H9 (cell line): ENCODE measurements at regions not wholly inside any gene's neighbourhood (a gene's known extent, or its start where the extent isn't known, plus 50 kb on each side); places are given as distances from the start of the nearest gene placed in this dataset.

Experiments used
- DNase-seq: peaks from one replicate; pipeline ENCODE4 v3.0.0-alpha.2; 2017
- H2AFZ ChIP-seq: one replicate; pipeline ENCODE4 v1.6.1; 2013; ENCODE audit warnings: mild to moderate bottlenecking, low read length, control low read depth, moderate library complexity
- H2AK5ac ChIP-seq: 2 replicates; pipeline ENCODE4 v1.6.1; 2013; ENCODE audit warnings: low read length, control low read depth, mixed read lengths; ENCODE audit not compliant: insufficient read length
- H2BK120ac ChIP-seq: one replicate; pipeline ENCODE4 v1.6.1; 2013; ENCODE audit warnings: low read depth, mild to moderate bottlenecking, low read length, control low read depth, inconsistent platforms; ENCODE audit not compliant: poor library complexity, severe bottlenecking
- H2BK12ac ChIP-seq: 2 replicates; pipeline ENCODE4 v1.6.1; 2013; ENCODE audit warnings: low read length, control low read depth, mixed read lengths, low read depth; ENCODE audit not compliant: insufficient read length
- H2BK15ac ChIP-seq: 2 replicates; pipeline ENCODE4 v1.6.1; 2013; ENCODE audit warnings: low read depth, low read length, control low read depth
- H2BK20ac ChIP-seq: one replicate; pipeline ENCODE4 v1.6.1; 2013; ENCODE audit warnings: low read depth, mild to moderate bottlenecking, low read length, control low read depth, inconsistent platforms; ENCODE audit not compliant: poor library complexity, severe bottlenecking
- H2BK5ac ChIP-seq: 2 replicates; pipeline ENCODE4 v1.6.1; 2013; ENCODE audit warnings: low read length, control low read depth, mixed read lengths; ENCODE audit not compliant: insufficient read length
- H3K14ac ChIP-seq: 2 replicates; pipeline ENCODE4 v1.6.1; 2013; ENCODE audit warnings: low read length, control low read depth; ENCODE audit not compliant: insufficient read depth
- H3K18ac ChIP-seq: 2 replicates; pipeline ENCODE4 v1.6.1; 2013; ENCODE audit warnings: low read depth, mild to moderate bottlenecking, mixed read lengths, low read length, control low read depth; ENCODE audit not compliant: insufficient read length
- H3K23ac ChIP-seq: 2 replicates; pipeline ENCODE4 v1.6.1; 2013; ENCODE audit warnings: low read length, control low read depth, mixed read lengths, low read depth; ENCODE audit not compliant: insufficient read length
- H3K23me2 ChIP-seq: 2 replicates; pipeline ENCODE4 v1.6.1; 2013; ENCODE audit warnings: low read depth, mild to moderate bottlenecking, mixed read lengths, low read length, control low read depth; ENCODE audit not compliant: insufficient read length, poor library complexity, severe bottlenecking
- H3K27ac ChIP-seq: 2 replicates; pipeline ENCODE4 v1.5.1; 2013; ENCODE audit warnings: low read length, control low read depth, mixed read lengths, low read depth; ENCODE audit not compliant: insufficient read length
- H3K27me3 ChIP-seq: 2 replicates; pipeline ENCODE4 v1.6.1; 2013; ENCODE audit warnings: low read length, control low read depth, inconsistent platforms; ENCODE audit not compliant: insufficient read depth
- H3K4ac ChIP-seq: 2 replicates; pipeline ENCODE4 v1.6.1; 2013; ENCODE audit warnings: low read depth, mild to moderate bottlenecking, control low read depth, inconsistent platforms, low read length, moderate library complexity
- H3K4me1 ChIP-seq: 2 replicates; pipeline ENCODE4 v1.6.1; 2013; ENCODE audit warnings: low read length, control low read depth, inconsistent platforms; ENCODE audit not compliant: insufficient read depth
- H3K4me2 ChIP-seq: 2 replicates; pipeline ENCODE4 v1.6.1; 2013; ENCODE audit warnings: low read length, control low read depth, mixed read lengths; ENCODE audit not compliant: insufficient read length, insufficient read depth
- H3K56ac ChIP-seq: 2 replicates; pipeline ENCODE4 v1.6.1; 2013; ENCODE audit warnings: low read depth, mild to moderate bottlenecking, mixed read lengths, low read length, control low read depth; ENCODE audit not compliant: insufficient read length
- H3K79me1 ChIP-seq: 2 replicates; pipeline ENCODE4 v1.6.1; 2013; ENCODE audit warnings: low read depth, mild to moderate bottlenecking, moderate library complexity, low read length, control low read depth, inconsistent platforms; ENCODE audit not compliant: insufficient read depth, poor library complexity, severe bottlenecking
- H3K79me2 ChIP-seq: 2 replicates; pipeline ENCODE4 v1.6.1; 2013; ENCODE audit warnings: low read length, control low read depth, inconsistent platforms; ENCODE audit not compliant: insufficient read depth
- H3K9ac ChIP-seq: 2 replicates; pipeline ENCODE4 v1.6.1; 2013; ENCODE audit warnings: low read length, control low read depth, mixed read lengths; ENCODE audit not compliant: insufficient read length; ENCODE audit errors: extremely low read depth
- H3K9me3 ChIP-seq: one replicate; pipeline ENCODE4 v1.6.1; 2013; ENCODE audit warnings: low read depth, low read length, inconsistent platforms; ENCODE audit not compliant: control insufficient read depth
- H3T11ph ChIP-seq: one replicate; pipeline ENCODE4 v1.6.1; 2013; ENCODE audit warnings: mild to moderate bottlenecking, low read length, control low read depth, inconsistent platforms
- H4K20me1 ChIP-seq: one replicate; pipeline ENCODE4 v1.6.1; 2013; ENCODE audit not compliant: control insufficient read depth, insufficient read length, insufficient read depth
- H4K5ac ChIP-seq: 2 replicates; pipeline ENCODE4 v1.6.1; 2013; ENCODE audit warnings: low read depth, mild to moderate bottlenecking, mixed read lengths, low read length, control low read depth; ENCODE audit not compliant: insufficient read length
- H4K8ac ChIP-seq: replicated peaks from 2 replicates; pipeline ENCODE4 v1.6.1; 2013; ENCODE audit warnings: low read length, control low read depth, mixed read lengths, low read depth; ENCODE audit not compliant: insufficient read length
- H4K91ac ChIP-seq: 2 replicates; pipeline ENCODE4 v1.6.1; 2013; ENCODE audit warnings: low read depth, mild to moderate bottlenecking, moderate library complexity, mixed read lengths, low read length, control low read depth; ENCODE audit not compliant: insufficient read length
- H3K27ac Mint-ChIP-seq, 3 experiments: 2 replicates in 2 of 3; 3 replicates in 1 of 3; pipeline ENCODE4 v1.8.0; 2020 to 2021; ENCODE audit warnings: mixed read lengths in 3 of 3, mild to moderate bottlenecking in 1 of 3, moderate library complexity in 1 of 3
- H3K27me3 Mint-ChIP-seq: 2 replicates; pipeline ENCODE4 v1.8.0; 2021; ENCODE audit warnings: low read depth, mild to moderate bottlenecking, moderate library complexity, mixed read lengths
- H3K36me3 Mint-ChIP-seq, 3 experiments: 2 replicates in 2 of 3; 3 replicates in 1 of 3; pipeline ENCODE4 v1.8.0; 2020 to 2021; ENCODE audit warnings: low read depth in 3 of 3, mixed read lengths in 3 of 3; ENCODE audit not compliant: insufficient read depth in 1 of 3
- H3K4me1 Mint-ChIP-seq, 2 experiments: 2 replicates each; pipeline ENCODE4 v1.8.0; 2020; ENCODE audit warnings: mixed read lengths in 2 of 2
- H3K4me3 Mint-ChIP-seq, 2 experiments: 2 replicates in 1 of 2; 3 replicates in 1 of 2; pipeline ENCODE4 v1.8.0; 2020 to 2021; ENCODE audit warnings: mild to moderate bottlenecking in 2 of 2, mixed read lengths in 2 of 2, moderate library complexity in 1 of 2
- H3K9me3 Mint-ChIP-seq, 2 experiments: 2 replicates in 1 of 2; 3 replicates in 1 of 2; pipeline ENCODE4 v1.8.0; 2020; ENCODE audit warnings: mild to moderate bottlenecking in 2 of 2, mixed read lengths in 2 of 2, moderate library complexity in 1 of 2
- TF ChIP-seq, protein P1 (sequence below): fragments of 200-600 bp; sonication (generic); conservative IDR thresholded peaks from 3 replicates; pipeline ENCODE4 v1.8.0; 2021; ENCODE audit warnings: antibody characterized with exemption, mild to moderate bottlenecking

DNA sequence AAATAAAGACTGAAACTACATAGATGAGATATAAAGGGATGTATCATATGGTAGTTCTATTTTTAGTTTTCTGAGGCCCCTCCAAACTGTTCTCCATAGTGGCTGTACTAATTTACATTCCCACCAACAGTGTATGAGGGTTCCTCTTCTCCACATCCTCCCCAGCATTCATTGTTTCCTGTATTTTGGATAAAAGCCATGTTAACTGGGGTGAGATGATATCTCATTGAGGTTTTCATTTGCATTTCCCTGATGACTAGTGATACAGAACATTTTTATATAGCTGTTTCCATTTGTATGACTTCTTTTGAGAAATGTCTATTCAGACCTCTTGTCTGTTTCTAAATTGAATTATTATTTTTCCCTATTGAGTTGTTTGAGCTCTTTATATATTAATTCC, 229.3 kb downstream of the RFPL4B start:
- Histone ChIP-seq H4K91ac (no peak overlapping the region), H3K23ac (no peak overlapping the region), H3K56ac (no peak overlapping the region), H3K4me2 (no peak overlapping the region), H3K14ac (no peak overlapping the region), H3K9ac (no peak overlapping the region), H2BK15ac (no peak overlapping the region), H3T11ph (no peak overlapping the region), H2BK120ac (no peak overlapping the region), H2BK5ac (no peak overlapping the region), H3K79me1 (no peaks in the 10 kb centered on the region), H3K18ac (no peak overlapping the region), H2BK20ac (no peak overlapping the region), H3K27ac (no peak overlapping the region), H3K27me3 (no peaks in the 10 kb centered on the region), H3K4me1 (no peaks in the 10 kb centered on the region), H2BK12ac (no peak overlapping the region), H4K5ac (no peak overlapping the region), H2AK5ac (no peak overlapping the region), H3K9me3 (no peaks in the 10 kb centered on the region), H4K20me1 (no peaks in the 10 kb centered on the region), H2AFZ (no peak overlapping the region), H3K23me2 (no peaks in the 10 kb centered on the region), H3K4ac (no peak overlapping the region), H4K8ac (no peak overlapping the region), H3K79me2 (no peaks in the 10 kb centered on the region)
- Mint-ChIP-seq H3K36me3 (no peaks in the 10 kb centered on the region), H3K9me3 (no peaks in the 10 kb centered on the region), H3K4me3 (no peak overlapping the region), H3K27ac (no peak overlapping the region), H3K27me3 (peaks cover 2% of the 10 kb centered on the region; the same call in 1 of the 2 replicates), H3K4me1 (no peaks in the 10 kb centered on the region)
- TF ChIP-seq, protein P1, sequence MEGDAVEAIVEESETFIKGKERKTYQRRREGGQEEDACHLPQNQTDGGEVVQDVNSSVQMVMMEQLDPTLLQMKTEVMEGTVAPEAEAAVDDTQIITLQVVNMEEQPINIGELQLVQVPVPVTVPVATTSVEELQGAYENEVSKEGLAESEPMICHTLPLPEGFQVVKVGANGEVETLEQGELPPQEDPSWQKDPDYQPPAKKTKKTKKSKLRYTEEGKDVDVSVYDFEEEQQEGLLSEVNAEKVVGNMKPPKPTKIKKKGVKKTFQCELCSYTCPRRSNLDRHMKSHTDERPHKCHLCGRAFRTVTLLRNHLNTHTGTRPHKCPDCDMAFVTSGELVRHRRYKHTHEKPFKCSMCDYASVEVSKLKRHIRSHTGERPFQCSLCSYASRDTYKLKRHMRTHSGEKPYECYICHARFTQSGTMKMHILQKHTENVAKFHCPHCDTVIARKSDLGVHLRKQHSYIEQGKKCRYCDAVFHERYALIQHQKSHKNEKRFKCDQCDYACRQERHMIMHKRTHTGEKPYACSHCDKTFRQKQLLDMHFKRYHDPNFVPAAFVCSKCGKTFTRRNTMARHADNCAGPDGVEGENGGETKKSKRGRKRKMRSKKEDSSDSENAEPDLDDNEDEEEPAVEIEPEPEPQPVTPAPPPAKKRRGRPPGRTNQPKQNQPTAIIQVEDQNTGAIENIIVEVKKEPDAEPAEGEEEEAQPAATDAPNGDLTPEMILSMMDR: no peak
- DNase-seq: no peak
